ENCODE measurements at regions not wholly inside any gene's neighbourhood (a gene's known extent, or its start where the extent isn't known, plus 50 kb on each side); places are given as distances from the start of the nearest gene placed in this dataset.

GRCh38 chr6:50986319-50986718 lies 167.6 kb downstream of the TFAP2B start:
- no peak for TF ChIP-seq CTCF (IDR thresholded peaks at IDR 0.05; ENCODE audit: poor library complexity, severe bottlenecking)
- no peak for TF ChIP-seq REST (IDR thresholded peaks at IDR 0.05; ENCODE audit: borderline replicate concordance)
- TF ChIP-seq EZH2 (IDR thresholded peaks at IDR 0.05; ENCODE audit: borderline replicate concordance, insufficient read depth, low read length, poor library complexity, severe bottlenecking) = no peak
- no peak for TF ChIP-seq MXI1 (conservative IDR thresholded peaks at IDR 0.05; ENCODE audit: poor library complexity, severe bottlenecking)
- no peak for TF ChIP-seq POLR2AphosphoS5 (IDR thresholded peaks at IDR 0.05)
- TF ChIP-seq EP300 (conservative IDR thresholded peaks at IDR 0.05; ENCODE audit: poor library complexity, severe bottlenecking) = no peak

All from neural cell (in vitro differentiated cells).